GM12892 (cell line): ENCODE measurements at regions not wholly inside any gene's neighbourhood (a gene's known extent, or its start where the extent isn't known, plus 50 kb on each side); places are given as distances from the start of the nearest gene placed in this dataset.

ENCODE experiments used
- POLR2A ChIP-seq: IDR thresholded peaks from 2 replicates; pipeline ENCODE4 v1.6.1; 2011; ENCODE audit warnings: low read depth, low read length, control low read depth
- POLR2AphosphoS5 ChIP-seq: IDR thresholded peaks from 2 replicates; pipeline ENCODE4 v1.6.1; 2011; ENCODE audit warnings: low read depth, low read length, control low read depth

GRCh38 chr4:1490011-1490653 is 83.9 kb upstream of the NKX1-1 start:
- TF ChIP-seq POLR2A (no peak), POLR2AphosphoS5 (no peak)
